H9 (cell line): ENCODE measurements at regions not wholly inside any gene's neighbourhood (a gene's known extent, or its start where the extent isn't known, plus 50 kb on each side); places are given as distances from the start of the nearest gene placed in this dataset.

ENCODE experiments used
- DNase-seq: peaks from one replicate; pipeline ENCODE4 v3.0.0-alpha.2; 2017
- H2AFZ ChIP-seq: one replicate; pipeline ENCODE4 v1.6.1; 2013; ENCODE audit warnings: mild to moderate bottlenecking, low read length, control low read depth, moderate library complexity
- H2AK5ac ChIP-seq: 2 replicates; pipeline ENCODE4 v1.6.1; 2013; ENCODE audit warnings: low read length, control low read depth, mixed read lengths; ENCODE audit not compliant: insufficient read length
- H2BK120ac ChIP-seq: one replicate; pipeline ENCODE4 v1.6.1; 2013; ENCODE audit warnings: low read depth, mild to moderate bottlenecking, low read length, control low read depth, inconsistent platforms; ENCODE audit not compliant: poor library complexity, severe bottlenecking
- H2BK12ac ChIP-seq: 2 replicates; pipeline ENCODE4 v1.6.1; 2013; ENCODE audit warnings: low read length, control low read depth, mixed read lengths, low read depth; ENCODE audit not compliant: insufficient read length
- H2BK15ac ChIP-seq: 2 replicates; pipeline ENCODE4 v1.6.1; 2013; ENCODE audit warnings: low read depth, low read length, control low read depth
- H2BK20ac ChIP-seq: one replicate; pipeline ENCODE4 v1.6.1; 2013; ENCODE audit warnings: low read depth, mild to moderate bottlenecking, low read length, control low read depth, inconsistent platforms; ENCODE audit not compliant: poor library complexity, severe bottlenecking
- H2BK5ac ChIP-seq: 2 replicates; pipeline ENCODE4 v1.6.1; 2013; ENCODE audit warnings: low read length, control low read depth, mixed read lengths; ENCODE audit not compliant: insufficient read length
- H3K14ac ChIP-seq: 2 replicates; pipeline ENCODE4 v1.6.1; 2013; ENCODE audit warnings: low read length, control low read depth; ENCODE audit not compliant: insufficient read depth
- H3K18ac ChIP-seq: 2 replicates; pipeline ENCODE4 v1.6.1; 2013; ENCODE audit warnings: low read depth, mild to moderate bottlenecking, mixed read lengths, low read length, control low read depth; ENCODE audit not compliant: insufficient read length
- H3K23ac ChIP-seq: 2 replicates; pipeline ENCODE4 v1.6.1; 2013; ENCODE audit warnings: low read length, control low read depth, mixed read lengths, low read depth; ENCODE audit not compliant: insufficient read length
- H3K23me2 ChIP-seq: 2 replicates; pipeline ENCODE4 v1.6.1; 2013; ENCODE audit warnings: low read depth, mild to moderate bottlenecking, mixed read lengths, low read length, control low read depth; ENCODE audit not compliant: insufficient read length, poor library complexity, severe bottlenecking
- H3K27ac ChIP-seq: 2 replicates; pipeline ENCODE4 v1.5.1; 2013; ENCODE audit warnings: low read length, control low read depth, mixed read lengths, low read depth; ENCODE audit not compliant: insufficient read length
- H3K27me3 ChIP-seq: 2 replicates; pipeline ENCODE4 v1.6.1; 2013; ENCODE audit warnings: low read length, control low read depth, inconsistent platforms; ENCODE audit not compliant: insufficient read depth
- H3K4ac ChIP-seq: 2 replicates; pipeline ENCODE4 v1.6.1; 2013; ENCODE audit warnings: low read depth, mild to moderate bottlenecking, control low read depth, inconsistent platforms, low read length, moderate library complexity
- H3K4me1 ChIP-seq: 2 replicates; pipeline ENCODE4 v1.6.1; 2013; ENCODE audit warnings: low read length, control low read depth, inconsistent platforms; ENCODE audit not compliant: insufficient read depth
- H3K4me2 ChIP-seq: 2 replicates; pipeline ENCODE4 v1.6.1; 2013; ENCODE audit warnings: low read length, control low read depth, mixed read lengths; ENCODE audit not compliant: insufficient read length, insufficient read depth
- H3K56ac ChIP-seq: 2 replicates; pipeline ENCODE4 v1.6.1; 2013; ENCODE audit warnings: low read depth, mild to moderate bottlenecking, mixed read lengths, low read length, control low read depth; ENCODE audit not compliant: insufficient read length
- H3K79me1 ChIP-seq: 2 replicates; pipeline ENCODE4 v1.6.1; 2013; ENCODE audit warnings: low read depth, mild to moderate bottlenecking, moderate library complexity, low read length, control low read depth, inconsistent platforms; ENCODE audit not compliant: insufficient read depth, poor library complexity, severe bottlenecking
- H3K79me2 ChIP-seq: 2 replicates; pipeline ENCODE4 v1.6.1; 2013; ENCODE audit warnings: low read length, control low read depth, inconsistent platforms; ENCODE audit not compliant: insufficient read depth
- H3K9ac ChIP-seq: 2 replicates; pipeline ENCODE4 v1.6.1; 2013; ENCODE audit warnings: low read length, control low read depth, mixed read lengths; ENCODE audit not compliant: insufficient read length; ENCODE audit errors: extremely low read depth
- H3K9me3 ChIP-seq: one replicate; pipeline ENCODE4 v1.6.1; 2013; ENCODE audit warnings: low read depth, low read length, inconsistent platforms; ENCODE audit not compliant: control insufficient read depth
- H3T11ph ChIP-seq: one replicate; pipeline ENCODE4 v1.6.1; 2013; ENCODE audit warnings: mild to moderate bottlenecking, low read length, control low read depth, inconsistent platforms
- H4K20me1 ChIP-seq: one replicate; pipeline ENCODE4 v1.6.1; 2013; ENCODE audit not compliant: control insufficient read depth, insufficient read length, insufficient read depth
- H4K5ac ChIP-seq: 2 replicates; pipeline ENCODE4 v1.6.1; 2013; ENCODE audit warnings: low read depth, mild to moderate bottlenecking, mixed read lengths, low read length, control low read depth; ENCODE audit not compliant: insufficient read length
- H4K8ac ChIP-seq: replicated peaks from 2 replicates; pipeline ENCODE4 v1.6.1; 2013; ENCODE audit warnings: low read length, control low read depth, mixed read lengths, low read depth; ENCODE audit not compliant: insufficient read length
- H4K91ac ChIP-seq: 2 replicates; pipeline ENCODE4 v1.6.1; 2013; ENCODE audit warnings: low read depth, mild to moderate bottlenecking, moderate library complexity, mixed read lengths, low read length, control low read depth; ENCODE audit not compliant: insufficient read length
- H3K27ac Mint-ChIP-seq, 3 experiments: 2 replicates in 2 of 3; 3 replicates in 1 of 3; pipeline ENCODE4 v1.8.0; 2020 to 2021; ENCODE audit warnings: mixed read lengths in 3 of 3, mild to moderate bottlenecking in 1 of 3, moderate library complexity in 1 of 3
- H3K27me3 Mint-ChIP-seq: 2 replicates; pipeline ENCODE4 v1.8.0; 2021; ENCODE audit warnings: low read depth, mild to moderate bottlenecking, moderate library complexity, mixed read lengths
- H3K36me3 Mint-ChIP-seq, 3 experiments: 2 replicates in 2 of 3; 3 replicates in 1 of 3; pipeline ENCODE4 v1.8.0; 2020 to 2021; ENCODE audit warnings: low read depth in 3 of 3, mixed read lengths in 3 of 3; ENCODE audit not compliant: insufficient read depth in 1 of 3
- H3K4me1 Mint-ChIP-seq, 2 experiments: 2 replicates each; pipeline ENCODE4 v1.8.0; 2020; ENCODE audit warnings: mixed read lengths in 2 of 2
- H3K4me3 Mint-ChIP-seq, 2 experiments: 2 replicates in 1 of 2; 3 replicates in 1 of 2; pipeline ENCODE4 v1.8.0; 2020 to 2021; ENCODE audit warnings: mild to moderate bottlenecking in 2 of 2, mixed read lengths in 2 of 2, moderate library complexity in 1 of 2
- H3K9me3 Mint-ChIP-seq, 2 experiments: 2 replicates in 1 of 2; 3 replicates in 1 of 2; pipeline ENCODE4 v1.8.0; 2020; ENCODE audit warnings: mild to moderate bottlenecking in 2 of 2, mixed read lengths in 2 of 2, moderate library complexity in 1 of 2
- CTCF ChIP-seq: fragments of 200-600 bp; sonication (generic); conservative IDR thresholded peaks from 3 replicates; pipeline ENCODE4 v1.8.0; 2021; ENCODE audit warnings: antibody characterized with exemption, mild to moderate bottlenecking
- whole genome bisulfite sequencing: extraction: QIAGEN DNeasy Blood & Tissue Kit; methylation state at CpG from one replicate; pipeline ENCODE4 v1.1.7; 2013; ENCODE audit warnings: missing lambda C conversion rate, low lambda C conversion rate, mixed read lengths; ENCODE audit not compliant: insufficient read length; ENCODE audit errors: extremely low coverage; 5-methylcytosine and 5-hydroxymethylcytosine counted together

GRCh38 chr11:43234881-43235280 lies 76.9 kb upstream of the API5 start:
- H2BK20ac ChIP-seq, result no peak overlapping the region
- H2AK5ac ChIP-seq, result no peak overlapping the region
- Mint-ChIP-seq H3K4me1 (no peaks in the 10 kb centered on the region), H3K9me3 (peaks cover 3 to 7% of the 10 kb centered on the region in 2 experiments; a peak in 3 of 5 replicates), H3K27ac (no peak overlapping the region), H3K4me3 (no peak overlapping the region), H3K27me3 (no peaks in the 10 kb centered on the region; the same call in 1 of the 2 replicates), H3K36me3 (peaks cover 0 to 4% (median 0%) of the 10 kb centered on the region in 3 experiments; a peak in 1 of 7 replicates)
- H2BK5ac ChIP-seq, result no peak overlapping the region
- H3K27ac ChIP-seq, result no peak overlapping the region
- no peaks in the 10 kb centered on the region for H3K4me1 ChIP-seq
- H3K79me1 ChIP-seq, result no peaks in the 10 kb centered on the region
- H3K56ac ChIP-seq, result no peak overlapping the region
- H2BK15ac ChIP-seq, result no peak overlapping the region
- no peaks in the 10 kb centered on the region for H3K79me2 ChIP-seq
- WGBS, result no CpG with 5 or more reads among the region's 3 CpGs
- H4K5ac ChIP-seq, result no peak overlapping the region
- no peak overlapping the region for H3K14ac ChIP-seq
- H2BK120ac ChIP-seq, result no peak overlapping the region
- no peaks in the 10 kb centered on the region for H4K20me1 ChIP-seq
- TF ChIP-seq CTCF, result no peak
- no peak overlapping the region for H3T11ph ChIP-seq
- DNase-seq, result no peak
- no peaks in the 10 kb centered on the region for H3K9me3 ChIP-seq
- H3K23me2 ChIP-seq, result no peaks in the 10 kb centered on the region
- no peak overlapping the region for H3K4ac ChIP-seq
- no peak overlapping the region for H3K4me2 ChIP-seq
- H3K27me3 ChIP-seq, result no peaks in the 10 kb centered on the region
- no peak overlapping the region for H3K18ac ChIP-seq
- no peak overlapping the region for H3K23ac ChIP-seq
- no peak overlapping the region for H2AFZ ChIP-seq
- no peak overlapping the region for H3K9ac ChIP-seq
- no peak overlapping the region for H2BK12ac ChIP-seq
- no peak overlapping the region for H4K91ac ChIP-seq
- H4K8ac ChIP-seq, result no peak overlapping the region
